Endothelial cell of umbilical vein (primary cell): ENCODE measurements at regions not wholly inside any gene's neighbourhood (a gene's known extent, or its start where the extent isn't known, plus 50 kb on each side); places are given as distances from the start of the nearest gene placed in this dataset.

ENCODE experiments used
- BruUV-seq: library from RNA; stranded (reverse); fragments of 400-500 nt; replicated peaks from 2 replicates; lab custom pipeline; 2021; lab: Mats Ljungman, UMichigan
- CTCF ChIA-PET: fragments of 300-600, 350-600 bp; sonication (Branson Sonifier 250); formaldehyde crosslinking; loops from one replicate; lab custom pipeline; 2021; ENCODE audit warnings: antibody characterized with exemption, inconsistent platforms; lab: Charles Lee
- POLR2A ChIA-PET: fragments of 300-600, 350-600 bp; sonication (Branson Sonifier 250); formaldehyde crosslinking; loops from one replicate; lab custom pipeline; 2021; ENCODE audit warnings: antibody characterized with exemption, inconsistent platforms; lab: Charles Lee
- DNase-seq: peaks from one replicate; pipeline ENCODE4 v3.0.0-alpha.2; 2011; ENCODE audit warnings: low read depth, low spot score
- FAIRE-seq: peaks from 2 replicates; lab custom pipeline; 2011; peaks lifted over from hg19 to GRCh38; lab: Jason Lieb, UNC
- H2AFZ ChIP-seq: 2 replicates; pipeline ENCODE4 v1.6.0; 2012; ENCODE audit warnings: low read depth, low read length, control low read depth, inconsistent platforms
- H3K27ac ChIP-seq: 2 replicates; pipeline ENCODE4 v1.5.1; 2011; ENCODE audit warnings: low read depth, mild to moderate bottlenecking, control low read depth, low read length, moderate library complexity; ENCODE audit not compliant: insufficient read depth
- H3K27me3 ChIP-seq, 2 experiments: 2 replicates each; pipeline versions ENCODE4 v1.6.0 to v1.6.1; 2011; ENCODE audit warnings: low read length in 2 of 2, mixed read lengths in 1 of 2; ENCODE audit not compliant: control insufficient read depth in 2 of 2, insufficient read depth in 2 of 2
- H3K36me3 ChIP-seq, 2 experiments: 2 replicates in 1 of 2; 3 replicates in 1 of 2; pipeline ENCODE4 v1.5.1; 2011; ENCODE audit warnings: low read length in 2 of 2, mild to moderate bottlenecking in 1 of 2, moderate library complexity in 1 of 2; ENCODE audit not compliant: control insufficient read depth in 2 of 2, insufficient read depth in 2 of 2; ENCODE audit errors: extremely low read depth in 1 of 2
- H3K4me1 ChIP-seq: 3 replicates; pipeline ENCODE4 v1.5.1; 2011; ENCODE audit warnings: mild to moderate bottlenecking, low read length; ENCODE audit not compliant: control insufficient read depth, insufficient read depth; ENCODE audit errors: extremely low read depth
- H3K4me2 ChIP-seq: 2 replicates; pipeline ENCODE4 v1.6.1; 2011; ENCODE audit warnings: low read length, control low read depth, mixed read lengths; ENCODE audit not compliant: insufficient read depth
- H3K4me3 ChIP-seq, 3 experiments: fragments of 200-600 bp in 1 of 3; sonication (generic), shearing (Covaris generic) in 1 of 3; replicated peaks in 1 of 3; 2 replicates each; pipeline ENCODE4 v1.5.1; 2011 to 2016; ENCODE audit warnings: control low read depth in 3 of 3, low read length in 3 of 3, mild to moderate bottlenecking in 2 of 3, inconsistent platforms in 1 of 3, low read depth in 1 of 3, moderate library complexity in 1 of 3; ENCODE audit not compliant: insufficient read depth in 1 of 3
- H3K79me2 ChIP-seq: 2 replicates; pipeline ENCODE4 v1.6.0; 2012; ENCODE audit warnings: low read length, inconsistent platforms; ENCODE audit not compliant: control insufficient read depth, insufficient read depth
- H3K9ac ChIP-seq: replicated peaks from 2 replicates; pipeline ENCODE3; 2011; ENCODE audit warnings: low read length, control low read depth; ENCODE audit not compliant: insufficient read depth; ENCODE audit errors: extremely low read depth
- H3K9me1 ChIP-seq: replicated peaks from 3 replicates; pipeline ENCODE4 v1.6.0; 2011; ENCODE audit warnings: mild to moderate bottlenecking, low read length; ENCODE audit not compliant: control insufficient read depth, insufficient read depth; ENCODE audit errors: extremely low read depth
- H3K9me3 ChIP-seq: replicated peaks from 2 replicates; pipeline ENCODE4 v1.5.1; 2012; ENCODE audit warnings: low read length, inconsistent platforms; ENCODE audit not compliant: control insufficient read depth, insufficient read depth
- H4K20me1 ChIP-seq: replicated peaks from 2 replicates; pipeline ENCODE3; 2011; ENCODE audit warnings: mild to moderate bottlenecking, low read length; ENCODE audit not compliant: control insufficient read depth, insufficient read depth; ENCODE audit errors: extremely low read depth
- EZH2 ChIP-seq: IDR thresholded peaks from 2 replicates; pipeline ENCODE4 v1.6.1; 2012; ENCODE audit warnings: borderline replicate concordance, low read depth, mild to moderate bottlenecking, moderate library complexity, low read length, inconsistent platforms; ENCODE audit not compliant: severe bottlenecking
- JUN ChIP-seq: IDR thresholded peaks from 2 replicates; pipeline ENCODE4 v1.6.1; 2011; ENCODE audit warnings: borderline replicate concordance, low read depth; ENCODE audit not compliant: insufficient read length, insufficient read depth
- POLR2A ChIP-seq: IDR thresholded peaks from 2 replicates; pipeline ENCODE4 v1.6.1; 2012; ENCODE audit warnings: low read depth, mild to moderate bottlenecking, control low read depth, low read length
- POLR2AphosphoS5 ChIP-seq: IDR thresholded peaks from 2 replicates; pipeline ENCODE4 v1.6.1; 2012; ENCODE audit warnings: low read depth, mild to moderate bottlenecking, control low read depth, low read length, moderate library complexity; ENCODE audit not compliant: insufficient read depth
- dilution Hi-C: fragments of 300-500 bp; cut with MboI; formaldehyde crosslinking; loops from one replicate; pipeline ENCODE4 v1.15.0; 2019; ENCODE audit warnings: low sequenced_read_pairs; ENCODE audit not compliant: extremely low pct_ligation_motif_present
- intact Hi-C: fragments of 100-400 bp; cut with micrococcal nuclease; formaldehyde crosslinking; loops from one replicate; pipeline ENCODE4 v1.10.0; 2022
- TF ChIP-seq, protein P1 (sequence below): IDR thresholded peaks from 2 replicates; pipeline ENCODE4 v1.6.1; 2011; ENCODE audit not compliant: insufficient read depth, insufficient read length
- TF ChIP-seq, protein P2 (sequence below), 2 donors: IDR thresholded peaks; 1 replicate in 1 of 2; 2 replicates in 1 of 2; pipeline ENCODE4 v1.5.1; 2011; ENCODE audit warnings: low read length in 2 of 2, mild to moderate bottlenecking in 2 of 2, moderate library complexity in 2 of 2, control low read depth in 1 of 2, inconsistent platforms in 1 of 2, low read depth in 1 of 2; ENCODE audit not compliant: insufficient read depth in 1 of 2; ENCODE audit errors: extremely low read depth in 1 of 2

DNA sequence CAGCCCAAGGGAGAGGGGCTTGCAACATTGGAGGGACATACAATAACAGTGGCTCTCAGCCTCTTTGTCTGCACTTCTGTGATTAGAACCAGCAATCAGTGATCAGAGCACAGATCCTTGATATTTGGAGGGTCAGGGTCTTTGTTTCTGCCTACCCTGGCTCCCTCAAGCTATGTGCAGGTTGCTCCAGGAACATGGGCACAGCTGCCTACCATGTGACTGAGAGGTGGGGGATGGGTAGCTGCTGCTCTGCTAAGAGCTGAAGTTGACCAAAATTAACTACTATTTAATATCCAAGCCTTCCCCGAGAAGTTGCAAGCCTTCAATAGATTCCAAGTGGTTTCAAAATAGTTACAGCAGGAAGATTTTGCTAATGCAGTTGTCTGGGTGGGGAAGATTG lies 202.6 kb downstream of the ZIC5 start:
- ChIA-PET CTCF (no interaction called here), POLR2A (no interaction called here)
- no peaks in the 10 kb centered on the region for H3K79me2 ChIP-seq
- H3K4me3 ChIP-seq: no peak overlapping the region
- DNase-seq (no peak), FAIRE-seq (no peak)
- TF ChIP-seq, protein P1, sequence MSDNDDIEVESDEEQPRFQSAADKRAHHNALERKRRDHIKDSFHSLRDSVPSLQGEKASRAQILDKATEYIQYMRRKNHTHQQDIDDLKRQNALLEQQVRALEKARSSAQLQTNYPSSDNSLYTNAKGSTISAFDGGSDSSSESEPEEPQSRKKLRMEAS: no peak
- no peak for TF ChIP-seq JUN
- TF ChIP-seq, protein P2, sequence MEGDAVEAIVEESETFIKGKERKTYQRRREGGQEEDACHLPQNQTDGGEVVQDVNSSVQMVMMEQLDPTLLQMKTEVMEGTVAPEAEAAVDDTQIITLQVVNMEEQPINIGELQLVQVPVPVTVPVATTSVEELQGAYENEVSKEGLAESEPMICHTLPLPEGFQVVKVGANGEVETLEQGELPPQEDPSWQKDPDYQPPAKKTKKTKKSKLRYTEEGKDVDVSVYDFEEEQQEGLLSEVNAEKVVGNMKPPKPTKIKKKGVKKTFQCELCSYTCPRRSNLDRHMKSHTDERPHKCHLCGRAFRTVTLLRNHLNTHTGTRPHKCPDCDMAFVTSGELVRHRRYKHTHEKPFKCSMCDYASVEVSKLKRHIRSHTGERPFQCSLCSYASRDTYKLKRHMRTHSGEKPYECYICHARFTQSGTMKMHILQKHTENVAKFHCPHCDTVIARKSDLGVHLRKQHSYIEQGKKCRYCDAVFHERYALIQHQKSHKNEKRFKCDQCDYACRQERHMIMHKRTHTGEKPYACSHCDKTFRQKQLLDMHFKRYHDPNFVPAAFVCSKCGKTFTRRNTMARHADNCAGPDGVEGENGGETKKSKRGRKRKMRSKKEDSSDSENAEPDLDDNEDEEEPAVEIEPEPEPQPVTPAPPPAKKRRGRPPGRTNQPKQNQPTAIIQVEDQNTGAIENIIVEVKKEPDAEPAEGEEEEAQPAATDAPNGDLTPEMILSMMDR (IDR thresholded peaks at IDR 0.05; ENCODE audit: extremely low read depth in 1 of 2, insufficient read depth in 1 of 2, low read depth in 1 of 2, low read length in 2 of 2): no peak
- TF ChIP-seq POLR2AphosphoS5: no peak
- TF ChIP-seq POLR2A: no peak
- TF ChIP-seq EZH2: no peak
- H3K9ac ChIP-seq: no peak overlapping the region
- no peaks in the 10 kb centered on the region for H3K9me1 ChIP-seq
- H3K36me3 ChIP-seq: no peaks in the 10 kb centered on the region
- H3K27ac ChIP-seq: no peak overlapping the region
- no peak overlapping the region for H3K4me2 ChIP-seq
- intact Hi-C loops (no loop called here), dilution Hi-C loops (no loop called here)
- H3K4me1 ChIP-seq: no peaks in the 10 kb centered on the region
- no peak overlapping the region for H2AFZ ChIP-seq
- no peaks in the 10 kb centered on the region for H3K9me3 ChIP-seq
- no peaks in the 10 kb centered on the region for H4K20me1 ChIP-seq
- H3K27me3 ChIP-seq: no peaks in the 10 kb centered on the region
- no TSS peak for BruUV-seq

- ChIA-PET CTCF (interaction anchor here (0.8 kb wide), 1 partner anchor 78 kb away, joined by 3 read pairs; no protein-coding TSS in a partner anchor), POLR2A (no interaction called here)
- Histone ChIP-seq H3K27ac (no peak overlapping the region), H3K36me3 (no peaks in the 10 kb centered on the region), H2AFZ (no peak overlapping the region), H3K9me1 (no peaks in the 10 kb centered on the region), H4K20me1 (no peaks in the 10 kb centered on the region), H3K79me2 (no peaks in the 10 kb centered on the region), H3K4me3 (no peak overlapping the region), H3K4me2 (no peak overlapping the region), H3K9ac (no peak overlapping the region), H3K27me3 (no peaks in the 10 kb centered on the region), H3K4me1 (no peaks in the 10 kb centered on the region), H3K9me3 (no peaks in the 10 kb centered on the region)
- dilution Hi-C loops (no loop called here), intact Hi-C loops (no loop called here)
- no peak for DNase-seq
- TF ChIP-seq POLR2AphosphoS5: no peak
- FAIRE-seq: no peak
- no TSS peak for BruUV-seq
Measured at GRCh38 chr13:99766641-99767045, 204.9 kb downstream of the ZIC5 start.
